ENCODE measurements at regions not wholly inside any gene's neighbourhood (a gene's known extent, or its start where the extent isn't known, plus 50 kb on each side); places are given as distances from the start of the nearest gene placed in this dataset.

DNA sequence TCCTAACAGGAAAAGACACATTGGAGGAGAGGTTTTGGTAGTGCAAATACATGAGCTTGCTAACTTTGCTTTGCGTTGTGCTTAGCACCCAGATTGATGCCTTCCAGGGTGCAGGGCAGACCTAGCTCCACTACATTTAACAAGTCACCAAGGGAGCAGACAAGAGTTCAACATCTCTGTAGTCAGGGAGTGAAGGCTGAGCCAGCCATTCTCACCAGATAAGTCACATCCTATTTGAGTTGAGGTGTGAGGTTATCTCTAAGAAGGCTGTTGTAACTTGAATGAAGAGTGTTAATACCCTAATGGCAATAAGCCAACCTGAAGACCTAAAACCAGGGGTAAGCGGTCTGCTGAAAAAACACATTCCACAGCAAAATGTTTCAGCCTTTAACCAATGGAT lies 69.6 kb upstream of the DSEL start:
- TF ChIP-seq CTCF (IDR thresholded peaks at IDR 0.05) (no peak), EZH2 (IDR thresholded peaks at IDR 0.05) (no peak)
